ENCODE measurements at regions not wholly inside any gene's neighbourhood (a gene's known extent, or its start where the extent isn't known, plus 50 kb on each side); places are given as distances from the start of the nearest gene placed in this dataset.
A peak's percentile ranks its signal among the peaks of the same experiment; 100 is the strongest.

- no peak for DNase-seq (ENCODE audit: low spot score)
Measured at GRCh38 chr3:174403831-174404230, 455.3 kb upstream of the NAALADL2 start.

DNA sequence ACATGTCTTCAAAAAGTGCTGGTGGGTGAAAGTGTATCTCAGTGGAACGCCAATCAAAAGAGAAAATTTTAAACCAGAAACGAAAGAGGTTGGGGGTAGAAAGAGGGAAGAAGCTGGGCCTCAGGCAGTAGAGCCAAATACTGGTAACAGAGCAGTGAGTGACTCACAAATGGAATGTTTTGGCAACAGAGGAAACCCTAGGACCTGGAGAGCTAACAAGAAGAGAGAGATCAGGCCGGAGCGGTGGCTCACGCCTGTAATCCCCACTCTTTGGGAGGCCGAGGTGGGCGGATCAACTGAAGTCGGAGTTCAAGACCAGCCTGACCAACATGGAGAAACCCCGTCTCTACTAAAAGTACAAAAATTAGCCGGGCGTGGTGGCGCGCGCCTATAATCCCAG, 450.8 kb upstream of the NAALADL2 start:
- DNase-seq (ENCODE audit: low spot score): no peak

DNA sequence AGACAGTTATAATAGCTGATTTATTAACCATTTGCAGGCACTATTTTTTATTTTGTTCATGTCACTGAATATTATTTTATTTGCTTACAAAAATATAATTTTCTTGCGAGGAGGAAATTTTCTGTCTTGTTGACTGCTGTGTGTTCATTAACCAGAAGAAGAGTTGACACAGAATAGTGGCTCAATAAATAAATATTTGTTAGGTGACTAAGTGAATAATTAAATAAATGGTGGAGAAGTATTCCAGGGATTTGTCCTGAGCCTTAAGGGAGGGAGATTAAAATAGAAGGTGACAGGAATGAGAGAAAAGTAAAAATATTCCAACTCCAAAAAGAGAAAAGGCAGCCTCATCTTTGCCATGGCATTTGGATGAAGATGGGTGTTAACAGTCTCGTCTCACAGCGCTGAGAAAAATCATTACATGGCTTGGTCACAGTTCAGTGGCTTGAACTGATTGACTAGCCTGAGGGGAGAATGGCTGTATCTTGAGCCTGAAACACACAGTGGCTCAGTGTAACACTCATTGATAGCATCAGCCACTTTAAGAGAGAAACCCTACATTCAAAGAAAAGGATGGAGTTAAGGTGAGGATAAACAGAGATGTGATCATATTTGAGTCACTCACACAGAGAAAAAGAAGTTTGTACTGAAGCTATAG, 449.9 kb upstream of the NAALADL2 start:
- no peak for DNase-seq (ENCODE audit: low spot score)

GRCh38 chr3:174413062-174413912, 445.8 kb upstream of the NAALADL2 start:
- DNase-seq (ENCODE audit: low spot score): no peak

- DNase-seq (ENCODE audit: low spot score): no peak
Measured at GRCh38 chr3:174414902-174415301, 444.2 kb upstream of the NAALADL2 start.

- no peak for DNase-seq (ENCODE audit: low spot score)
Measured at GRCh38 chr3:174417573-174417972, 441.6 kb upstream of the NAALADL2 start.

DNA sequence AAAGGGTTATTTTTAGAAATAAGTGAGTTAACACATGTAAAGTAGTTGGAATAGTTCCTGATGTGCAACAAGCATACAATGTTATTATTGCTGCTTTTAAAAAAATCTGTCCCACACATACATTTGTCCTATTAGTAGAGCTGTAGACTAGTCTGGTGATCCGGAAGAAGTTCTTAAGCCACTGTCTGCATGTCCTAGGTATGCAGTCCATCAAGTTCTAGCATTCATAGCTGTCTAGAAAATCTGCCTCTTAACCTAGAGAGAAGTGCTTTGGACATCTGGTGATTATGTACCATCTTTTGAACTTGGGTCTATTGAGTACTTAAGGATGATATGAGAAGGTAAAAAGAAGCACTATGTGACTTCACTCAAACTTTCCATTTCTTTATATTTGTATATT, 439.9 kb upstream of the NAALADL2 start:
- DNase-seq (ENCODE audit: low spot score): no peak

GRCh38 chr3:174423936-174424335, 435.2 kb upstream of the NAALADL2 start:
- no peak for DNase-seq (ENCODE audit: low spot score)

DNA sequence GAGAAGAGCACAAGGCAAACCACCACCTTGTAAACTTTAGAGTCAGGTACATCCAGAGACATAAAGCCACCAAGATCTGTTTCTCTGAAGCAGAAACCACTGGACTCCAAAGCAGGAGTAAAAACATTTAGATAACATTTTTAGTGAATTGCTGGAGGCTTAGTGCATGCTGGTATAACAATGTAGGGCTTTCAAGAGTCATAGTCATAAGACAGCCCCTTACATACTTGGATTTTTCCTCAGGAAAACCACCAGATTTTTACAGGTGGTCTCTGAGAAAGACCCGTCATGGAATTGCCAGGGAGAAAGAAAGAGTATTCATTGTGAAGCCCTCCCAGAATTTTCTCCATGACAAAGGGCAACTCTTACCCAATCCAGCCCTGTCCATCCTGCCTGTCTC, 434.5 kb upstream of the NAALADL2 start:
- DNase-seq (ENCODE audit: low spot score): no peak

DNA sequence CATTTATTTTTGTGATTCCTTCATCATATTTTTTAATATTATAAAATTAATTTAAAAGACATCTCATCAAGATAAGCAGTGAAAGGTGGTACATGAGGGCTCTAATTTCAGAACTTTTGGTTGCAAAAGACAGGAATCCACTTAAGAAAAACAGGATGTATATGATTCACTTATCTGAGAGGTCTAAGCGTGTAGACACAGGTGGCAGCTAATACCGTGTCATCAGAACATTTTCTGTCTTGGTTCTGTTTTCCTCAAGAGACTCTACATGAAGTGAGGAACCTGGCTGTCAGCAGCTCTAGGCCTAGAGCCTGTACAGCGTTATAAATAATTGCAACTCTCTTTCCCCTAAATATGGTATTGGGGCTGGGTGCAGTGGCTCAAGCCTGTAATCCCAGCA, 433.7 kb upstream of the NAALADL2 start:
- no peak for DNase-seq (ENCODE audit: low spot score)

DNA sequence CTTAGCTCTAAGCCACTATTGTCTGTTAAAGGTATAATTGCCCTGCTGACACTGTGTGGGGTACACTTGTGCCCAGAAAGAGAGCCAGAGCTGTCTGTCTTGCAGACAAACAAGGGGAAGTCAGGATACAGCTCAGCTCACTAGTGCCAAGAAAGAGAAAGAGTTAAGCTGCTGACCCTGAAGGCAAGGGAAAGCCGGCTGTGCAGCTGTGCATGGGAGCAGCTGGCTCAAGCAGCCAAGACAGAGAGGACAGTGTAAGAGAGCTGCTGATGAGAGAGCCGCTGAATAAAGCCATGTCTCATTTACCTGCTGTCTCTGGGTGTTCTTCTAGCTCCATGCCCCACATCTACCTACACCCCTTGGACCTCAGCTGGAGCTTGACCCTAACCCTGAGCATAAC, 428.1 kb upstream of the NAALADL2 start:
- no peak for DNase-seq (ENCODE audit: low spot score)

- DNase-seq (ENCODE audit: low spot score): no peak
Measured at GRCh38 chr3:174431717-174432116, 427.4 kb upstream of the NAALADL2 start.

DNA sequence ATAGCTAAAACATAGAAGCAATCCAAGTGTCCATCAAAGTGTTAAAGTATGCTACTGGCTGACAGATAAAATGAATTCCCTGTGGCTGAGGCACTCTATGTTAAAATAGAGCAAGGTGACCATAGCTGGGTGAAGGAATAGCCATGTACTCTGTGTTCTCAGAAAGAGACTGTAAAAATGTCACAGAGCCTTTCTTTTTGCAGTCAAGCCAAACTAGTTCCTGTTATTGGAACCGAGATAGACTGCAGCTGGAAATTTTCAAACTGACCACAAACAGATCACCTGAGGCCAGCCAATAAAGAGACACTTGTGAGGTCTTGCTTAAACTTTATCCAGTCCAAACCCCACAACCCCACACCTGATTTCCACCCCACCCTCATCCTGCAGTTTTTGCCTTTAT, 422.8 kb upstream of the NAALADL2 start:
- DNase-seq (ENCODE audit: low spot score): no peak

- DNase-seq (ENCODE audit: low spot score): peak; percentile 73
Measured at GRCh38 chr3:174438501-174439145, 420.5 kb upstream of the NAALADL2 start.

DNA sequence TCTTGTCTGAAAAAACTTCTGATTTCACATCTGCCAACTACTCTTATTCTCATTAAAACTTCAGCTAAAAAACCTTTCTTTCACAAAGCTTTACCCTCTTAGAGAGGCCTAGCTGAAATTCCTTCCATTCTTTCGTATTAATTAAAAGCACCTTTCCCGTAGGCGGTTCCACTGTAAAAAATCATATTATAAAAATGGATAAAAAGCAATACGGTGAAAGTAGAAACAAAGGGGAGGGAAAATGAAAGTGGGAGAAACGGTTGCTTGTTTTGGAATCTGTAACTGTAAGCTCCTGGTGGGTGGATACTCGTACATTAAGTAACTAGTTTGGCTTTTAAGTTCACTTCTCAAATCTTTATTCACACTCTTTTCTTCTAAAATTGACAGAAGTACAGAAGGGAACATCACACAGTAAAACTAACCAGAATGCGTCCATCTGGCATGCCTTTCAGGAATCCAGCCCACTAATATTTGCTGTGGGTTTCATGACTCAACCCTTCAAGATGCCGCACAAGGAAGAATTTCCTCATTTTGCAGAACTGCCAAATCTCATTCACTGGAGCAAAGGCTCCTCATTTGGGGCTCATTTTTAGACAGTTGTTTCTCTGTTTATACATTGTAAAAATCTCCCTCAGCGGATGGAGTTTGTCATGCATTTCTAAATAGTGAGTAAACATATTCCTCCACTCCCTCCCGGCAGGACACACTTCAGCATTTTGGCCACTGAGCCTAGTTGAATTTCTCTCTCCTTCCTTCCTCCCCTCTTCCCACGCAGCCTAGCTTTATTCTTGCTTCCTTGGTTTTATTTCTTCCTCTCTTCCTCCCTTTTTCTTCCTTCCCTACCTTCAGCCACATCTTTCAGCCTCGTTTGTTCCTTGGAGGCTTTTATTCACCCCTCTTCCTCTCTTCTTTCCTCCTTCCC, 419.5 kb upstream of the NAALADL2 start:
- DNase-seq (ENCODE audit: low spot score): peak; percentile 87

- peak; percentile 60 for DNase-seq (ENCODE audit: low spot score)
Measured at GRCh38 chr3:174440253-174440701, 418.9 kb upstream of the NAALADL2 start.

DNA sequence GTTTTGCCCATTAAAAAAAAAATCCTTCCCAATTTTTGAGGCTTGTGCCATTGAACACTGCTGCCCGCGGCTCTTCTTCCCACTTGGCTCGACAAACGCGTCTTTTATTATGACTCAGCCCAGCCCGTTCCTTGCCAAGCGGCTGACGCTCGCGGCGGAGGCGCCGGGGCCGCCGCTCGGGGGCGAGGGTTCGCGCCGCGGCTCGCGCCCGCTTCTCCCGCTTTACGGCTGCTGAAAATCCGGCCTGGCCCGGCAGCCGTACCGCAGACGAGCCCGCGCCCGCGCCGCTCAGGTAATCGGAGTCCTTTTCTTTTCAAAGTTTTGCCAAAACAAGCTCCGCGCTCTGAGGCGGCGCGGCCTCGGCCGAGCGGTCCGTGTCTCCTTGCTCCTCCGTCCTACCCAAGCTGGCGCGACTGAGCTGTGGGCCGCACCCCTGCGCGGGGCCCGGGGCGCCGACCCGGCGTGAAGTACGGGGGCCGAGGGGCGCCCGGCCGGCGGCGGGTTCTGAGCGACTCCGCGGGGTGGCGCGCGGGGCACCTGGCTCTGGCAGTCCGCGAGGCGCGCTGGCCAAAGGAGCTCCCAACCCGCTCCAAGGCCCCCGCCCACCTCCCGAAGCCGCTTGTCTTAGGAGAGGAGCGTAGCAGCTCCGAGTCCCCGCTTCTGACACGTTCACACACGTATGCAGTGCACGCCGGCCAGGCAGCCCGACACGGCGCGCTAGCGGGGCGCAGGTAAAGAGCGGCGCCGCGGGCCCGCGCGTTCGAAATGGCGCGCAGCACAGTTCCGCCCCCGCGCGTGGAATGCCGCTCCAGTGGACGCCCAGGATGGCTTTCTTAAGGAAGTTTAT, 418.2 kb upstream of the NAALADL2 start:
- DNase-seq (ENCODE audit: low spot score): peak; percentile 89

- peak; percentile 48 for DNase-seq (ENCODE audit: low spot score)
Measured at GRCh38 chr3:174441588-174442301, 417.4 kb upstream of the NAALADL2 start.

GRCh38 chr3:174442302-174442682, 416.8 kb upstream of the NAALADL2 start:
- peak; percentile 21 for DNase-seq (ENCODE audit: low spot score)

- no peak for DNase-seq (ENCODE audit: low spot score)
Measured at GRCh38 chr3:174444391-174444790, 414.7 kb upstream of the NAALADL2 start.
